ENCODE measurements at regions not wholly inside any gene's neighbourhood (a gene's known extent, or its start where the extent isn't known, plus 50 kb on each side); places are given as distances from the start of the nearest gene placed in this dataset.

DNA sequence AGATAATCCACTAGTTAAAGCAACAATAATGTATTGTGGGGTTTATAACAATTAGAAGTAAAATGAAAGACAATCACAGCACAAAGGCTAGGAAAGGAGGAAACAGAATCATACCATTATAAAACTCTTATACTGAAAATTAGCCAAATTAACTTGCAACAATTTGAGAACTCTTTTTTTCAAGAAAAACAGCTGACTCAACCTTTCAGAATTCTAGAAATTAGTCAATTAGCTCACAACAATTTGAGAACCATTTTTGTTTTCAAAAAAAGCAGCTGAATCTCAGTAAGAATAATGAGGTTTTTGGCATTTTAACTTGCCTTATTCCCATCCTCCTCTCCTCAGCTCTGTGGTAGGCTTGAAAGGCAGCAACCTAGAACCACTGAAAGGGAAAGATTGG, 269.9 kb downstream of the NPR3 start:
- Histone ChIP-seq H3K4me1 (ENCODE audit: control insufficient read depth, insufficient read depth, low read length) (peaks cover 3% of the 10 kb centered on the region), H3K36me3 (ENCODE audit: control insufficient read depth, insufficient read depth, low read length) (no peaks in the 10 kb centered on the region), H3K9me3 (ENCODE audit: control insufficient read depth, low read length) (no peaks in the 10 kb centered on the region), H3K4me3 (ENCODE audit: low read length) (no peak overlapping the region), H3K27ac (ENCODE audit: low read depth, low read length) (no peak overlapping the region), H3K27me3 (ENCODE audit: control insufficient read depth, insufficient read depth, low read length, poor library complexity, severe bottlenecking) (no peaks in the 10 kb centered on the region), H3K9ac (ENCODE audit: extremely low read depth, low read length, poor library complexity, severe bottlenecking) (no peak overlapping the region)
- Mint-ChIP-seq H3K36me3 (ENCODE audit: low read depth) (no peaks in the 10 kb centered on the region), H3K9me3 (peaks cover 8% of the 10 kb centered on the region), H3K27ac (no peak overlapping the region), H3K4me1 (peaks cover 8% of the 10 kb centered on the region), H3K4me3 (no peak overlapping the region), H3K27me3 (ENCODE audit: insufficient read depth) (no peaks in the 10 kb centered on the region)
- TF ChIP-seq, protein P1, sequence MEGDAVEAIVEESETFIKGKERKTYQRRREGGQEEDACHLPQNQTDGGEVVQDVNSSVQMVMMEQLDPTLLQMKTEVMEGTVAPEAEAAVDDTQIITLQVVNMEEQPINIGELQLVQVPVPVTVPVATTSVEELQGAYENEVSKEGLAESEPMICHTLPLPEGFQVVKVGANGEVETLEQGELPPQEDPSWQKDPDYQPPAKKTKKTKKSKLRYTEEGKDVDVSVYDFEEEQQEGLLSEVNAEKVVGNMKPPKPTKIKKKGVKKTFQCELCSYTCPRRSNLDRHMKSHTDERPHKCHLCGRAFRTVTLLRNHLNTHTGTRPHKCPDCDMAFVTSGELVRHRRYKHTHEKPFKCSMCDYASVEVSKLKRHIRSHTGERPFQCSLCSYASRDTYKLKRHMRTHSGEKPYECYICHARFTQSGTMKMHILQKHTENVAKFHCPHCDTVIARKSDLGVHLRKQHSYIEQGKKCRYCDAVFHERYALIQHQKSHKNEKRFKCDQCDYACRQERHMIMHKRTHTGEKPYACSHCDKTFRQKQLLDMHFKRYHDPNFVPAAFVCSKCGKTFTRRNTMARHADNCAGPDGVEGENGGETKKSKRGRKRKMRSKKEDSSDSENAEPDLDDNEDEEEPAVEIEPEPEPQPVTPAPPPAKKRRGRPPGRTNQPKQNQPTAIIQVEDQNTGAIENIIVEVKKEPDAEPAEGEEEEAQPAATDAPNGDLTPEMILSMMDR (conservative IDR thresholded peaks at IDR 0.05) = no peak
- no peak for DNase-seq

GRCh38 chr5:32984851-32985610, 273.9 kb downstream of the NPR3 start:
- Histone ChIP-seq H3K27ac (ENCODE audit: low read depth, low read length) (no peak overlapping the region), H3K4me1 (ENCODE audit: control insufficient read depth, insufficient read depth, low read length) (no peaks in the 10 kb centered on the region), H3K9ac (ENCODE audit: extremely low read depth, low read length, poor library complexity, severe bottlenecking) (no peak overlapping the region), H3K27me3 (ENCODE audit: control insufficient read depth, insufficient read depth, low read length, poor library complexity, severe bottlenecking) (peaks cover 4% of the 10 kb centered on the region), H3K4me3 (ENCODE audit: low read length) (no peak overlapping the region), H3K36me3 (ENCODE audit: control insufficient read depth, insufficient read depth, low read length) (no peaks in the 10 kb centered on the region), H3K9me3 (ENCODE audit: control insufficient read depth, low read length) (no peaks in the 10 kb centered on the region)
- no peak overlapping the region for H3K27ac Mint-ChIP-seq
- TF ChIP-seq, protein P1 (conservative IDR thresholded peaks at IDR 0.05) = no peak
- no peak for DNase-seq
- H3K4me3 Mint-ChIP-seq = no peak overlapping the region
- WGBS, 2 experiments (ENCODE audit: insufficient coverage in 1 of 2, insufficient read length in 1 of 2) = 90 to 95% methylated on average over 3 to 4 of the region's 4 CpGs
- H3K4me1 Mint-ChIP-seq = peaks cover 4% of the 10 kb centered on the region
- H3K36me3 Mint-ChIP-seq (ENCODE audit: low read depth) = no peaks in the 10 kb centered on the region
- H3K27me3 Mint-ChIP-seq (ENCODE audit: insufficient read depth) = no peaks in the 10 kb centered on the region
- H3K9me3 Mint-ChIP-seq = peaks cover 11% of the 10 kb centered on the region

GRCh38 chr5:32989815-32990214, 278.7 kb downstream of the NPR3 start:
- Mint-ChIP-seq H3K36me3 (ENCODE audit: low read depth) (no peaks in the 10 kb centered on the region), H3K4me1 (peaks cover 4% of the 10 kb centered on the region), H3K27me3 (ENCODE audit: insufficient read depth) (no peaks in the 10 kb centered on the region), H3K9me3 (peaks cover 7% of the 10 kb centered on the region), H3K4me3 (no peak overlapping the region), H3K27ac (no peak overlapping the region)
- Histone ChIP-seq H3K4me3 (ENCODE audit: low read length) (no peak overlapping the region), H3K4me1 (ENCODE audit: control insufficient read depth, insufficient read depth, low read length) (no peaks in the 10 kb centered on the region), H3K9me3 (ENCODE audit: control insufficient read depth, low read length) (no peaks in the 10 kb centered on the region), H3K27me3 (ENCODE audit: control insufficient read depth, insufficient read depth, low read length, poor library complexity, severe bottlenecking) (peaks cover 4% of the 10 kb centered on the region), H3K36me3 (ENCODE audit: control insufficient read depth, insufficient read depth, low read length) (no peaks in the 10 kb centered on the region), H3K27ac (ENCODE audit: low read depth, low read length) (no peak overlapping the region), H3K9ac (ENCODE audit: extremely low read depth, low read length, poor library complexity, severe bottlenecking) (no peak overlapping the region)
- no peak for DNase-seq
- TF ChIP-seq, protein P1 (conservative IDR thresholded peaks at IDR 0.05) = no peak
- WGBS, 2 experiments (ENCODE audit: insufficient coverage in 1 of 2, insufficient read length in 1 of 2) = 78 to 91% methylated on average over 1 to 5 of the region's 5 CpGs
